ENCODE measurements at regions not wholly inside any gene's neighbourhood (a gene's known extent, or its start where the extent isn't known, plus 50 kb on each side); places are given as distances from the start of the nearest gene placed in this dataset.

- no peak for DNase-seq
- Mint-ChIP-seq H3K4me1 (ENCODE audit: low read depth, unreplicated experiment) (peaks cover 3% of the 10 kb centered on the region), H3K4me3 (ENCODE audit: unreplicated experiment) (no peak overlapping the region), H3K36me3 (ENCODE audit: unreplicated experiment) (peaks cover 14% of the 10 kb centered on the region), H3K9me3 (ENCODE audit: unreplicated experiment) (peaks cover 11% of the 10 kb centered on the region), H3K27me3 (ENCODE audit: unreplicated experiment) (peaks cover 3% of the 10 kb centered on the region), H3K27ac (ENCODE audit: unreplicated experiment) (no peak overlapping the region)
- TF ChIP-seq, protein P1, sequence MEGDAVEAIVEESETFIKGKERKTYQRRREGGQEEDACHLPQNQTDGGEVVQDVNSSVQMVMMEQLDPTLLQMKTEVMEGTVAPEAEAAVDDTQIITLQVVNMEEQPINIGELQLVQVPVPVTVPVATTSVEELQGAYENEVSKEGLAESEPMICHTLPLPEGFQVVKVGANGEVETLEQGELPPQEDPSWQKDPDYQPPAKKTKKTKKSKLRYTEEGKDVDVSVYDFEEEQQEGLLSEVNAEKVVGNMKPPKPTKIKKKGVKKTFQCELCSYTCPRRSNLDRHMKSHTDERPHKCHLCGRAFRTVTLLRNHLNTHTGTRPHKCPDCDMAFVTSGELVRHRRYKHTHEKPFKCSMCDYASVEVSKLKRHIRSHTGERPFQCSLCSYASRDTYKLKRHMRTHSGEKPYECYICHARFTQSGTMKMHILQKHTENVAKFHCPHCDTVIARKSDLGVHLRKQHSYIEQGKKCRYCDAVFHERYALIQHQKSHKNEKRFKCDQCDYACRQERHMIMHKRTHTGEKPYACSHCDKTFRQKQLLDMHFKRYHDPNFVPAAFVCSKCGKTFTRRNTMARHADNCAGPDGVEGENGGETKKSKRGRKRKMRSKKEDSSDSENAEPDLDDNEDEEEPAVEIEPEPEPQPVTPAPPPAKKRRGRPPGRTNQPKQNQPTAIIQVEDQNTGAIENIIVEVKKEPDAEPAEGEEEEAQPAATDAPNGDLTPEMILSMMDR (IDR thresholded peaks at IDR 0.05; ENCODE audit: partially characterized antibody, unreplicated experiment) = no peak
Observed at GRCh38 chr4:67380154-67380553, 165.1 kb downstream of the CENPC start.

- H3K4me3 Mint-ChIP-seq (ENCODE audit: unreplicated experiment) = no peak overlapping the region
- peaks cover 3% of the 10 kb centered on the region for H3K27me3 Mint-ChIP-seq (ENCODE audit: unreplicated experiment)
- peaks cover 6% of the 10 kb centered on the region for H3K36me3 Mint-ChIP-seq (ENCODE audit: unreplicated experiment)
Observed at GRCh38 chr4:67375291-67375690, 170.0 kb downstream of the CENPC start.

DNA sequence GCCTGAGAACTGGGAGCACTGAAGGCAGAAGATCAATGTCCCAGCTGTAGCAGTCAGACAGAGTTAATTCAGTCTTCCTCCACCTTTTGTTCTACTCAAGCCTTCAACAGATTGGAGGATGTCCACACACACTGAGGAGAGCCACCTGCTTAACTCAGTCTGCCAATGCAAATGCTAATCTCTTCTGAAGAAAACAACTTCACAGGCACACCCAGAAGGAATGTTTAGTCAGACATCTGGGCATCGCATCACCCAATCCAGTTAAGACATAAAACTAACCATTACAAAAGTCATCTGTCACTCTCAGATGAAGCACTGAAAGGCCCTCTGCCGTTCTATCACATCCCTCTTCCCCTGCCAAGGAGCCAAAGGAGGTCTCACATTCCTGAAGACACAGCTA, 173.7 kb downstream of the CENPC start:
- peak overlapping the region; percentile 34 for H3K27ac Mint-ChIP-seq (ENCODE audit: unreplicated experiment)
- peaks cover 21% of the 10 kb centered on the region for H3K4me1 Mint-ChIP-seq (ENCODE audit: low read depth, unreplicated experiment)
- H3K4me3 Mint-ChIP-seq (ENCODE audit: unreplicated experiment) = no peak overlapping the region
- H3K36me3 Mint-ChIP-seq (ENCODE audit: unreplicated experiment) = no peaks in the 10 kb centered on the region
- H3K27me3 Mint-ChIP-seq (ENCODE audit: unreplicated experiment) = peaks cover 3% of the 10 kb centered on the region
- TF ChIP-seq, protein P1 (IDR thresholded peaks at IDR 0.05; ENCODE audit: partially characterized antibody, unreplicated experiment) = no peak
- peaks cover 1% of the 10 kb centered on the region for H3K9me3 Mint-ChIP-seq (ENCODE audit: unreplicated experiment)
- no peak for DNase-seq

More at GRCh38 chr4:67375291-67375690, 170.0 kb downstream of the CENPC start:
- DNase-seq = no peak
- H3K27ac Mint-ChIP-seq (ENCODE audit: unreplicated experiment) = peak overlapping the region; percentile 30
- H3K9me3 Mint-ChIP-seq (ENCODE audit: unreplicated experiment) = peaks cover 6% of the 10 kb centered on the region
- peaks cover 21% of the 10 kb centered on the region for H3K4me1 Mint-ChIP-seq (ENCODE audit: low read depth, unreplicated experiment)
- TF ChIP-seq, protein P1 (IDR thresholded peaks at IDR 0.05; ENCODE audit: partially characterized antibody, unreplicated experiment) = no peak

DNA sequence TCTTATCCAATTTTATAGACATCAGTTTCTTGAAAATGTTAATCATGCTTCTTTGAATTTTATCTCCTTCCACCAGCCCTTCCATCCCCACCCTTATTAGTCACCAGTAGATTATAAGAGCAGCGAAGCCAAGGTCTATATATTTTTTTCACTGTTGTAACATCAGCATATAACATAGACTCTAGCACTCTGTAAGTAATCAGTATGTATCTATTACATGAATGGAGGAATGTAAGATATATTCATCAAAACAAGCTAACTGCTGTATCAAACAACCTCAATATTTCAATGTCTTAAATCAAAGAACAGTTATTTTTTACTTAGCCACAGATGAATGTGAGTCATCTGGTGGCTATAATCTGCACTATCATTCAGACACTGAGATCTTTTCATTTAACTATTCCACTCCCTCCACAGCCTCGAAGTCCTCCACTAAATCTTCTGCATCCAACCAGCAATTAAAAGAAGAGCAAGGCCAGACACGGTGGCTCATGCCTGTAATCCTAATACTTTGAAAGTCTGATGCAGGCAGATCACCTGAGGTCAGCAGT, 178.9 kb downstream of the CENPC start:
- TF ChIP-seq, protein P1 (IDR thresholded peaks at IDR 0.05; ENCODE audit: partially characterized antibody, unreplicated experiment) = no peak
- Mint-ChIP-seq H3K27me3 (ENCODE audit: unreplicated experiment) (no peaks in the 10 kb centered on the region), H3K9me3 (ENCODE audit: unreplicated experiment) (peaks cover 2% of the 10 kb centered on the region), H3K4me3 (ENCODE audit: unreplicated experiment) (no peak overlapping the region), H3K4me1 (ENCODE audit: low read depth, unreplicated experiment) (peaks cover 3% of the 10 kb centered on the region), H3K36me3 (ENCODE audit: unreplicated experiment) (peaks cover 3% of the 10 kb centered on the region), H3K27ac (ENCODE audit: unreplicated experiment) (no peak overlapping the region)
- no peak for DNase-seq

- TF ChIP-seq, protein P1 (IDR thresholded peaks at IDR 0.05; ENCODE audit: partially characterized antibody, unreplicated experiment) = no peak
- Mint-ChIP-seq H3K4me1 (ENCODE audit: low read depth, unreplicated experiment) (no peaks in the 10 kb centered on the region), H3K9me3 (ENCODE audit: unreplicated experiment) (peaks cover 2% of the 10 kb centered on the region), H3K27ac (ENCODE audit: unreplicated experiment) (no peak overlapping the region), H3K36me3 (ENCODE audit: unreplicated experiment) (peaks cover 4% of the 10 kb centered on the region), H3K4me3 (ENCODE audit: unreplicated experiment) (no peak overlapping the region), H3K27me3 (ENCODE audit: unreplicated experiment) (no peaks in the 10 kb centered on the region)
- DNase-seq = no peak
Observed at GRCh38 chr4:67365661-67366245, 179.6 kb downstream of the CENPC start.
